NCI-H1694 (cell line): ENCODE measurements at regions not wholly inside any gene's neighbourhood (a gene's known extent, or its start where the extent isn't known, plus 50 kb on each side); places are given as distances from the start of the nearest gene placed in this dataset.

Experiments
- DNase-seq: peaks from one replicate; lab custom pipeline; 2025; lab: John Stamatoyannopoulos, UW

DNA sequence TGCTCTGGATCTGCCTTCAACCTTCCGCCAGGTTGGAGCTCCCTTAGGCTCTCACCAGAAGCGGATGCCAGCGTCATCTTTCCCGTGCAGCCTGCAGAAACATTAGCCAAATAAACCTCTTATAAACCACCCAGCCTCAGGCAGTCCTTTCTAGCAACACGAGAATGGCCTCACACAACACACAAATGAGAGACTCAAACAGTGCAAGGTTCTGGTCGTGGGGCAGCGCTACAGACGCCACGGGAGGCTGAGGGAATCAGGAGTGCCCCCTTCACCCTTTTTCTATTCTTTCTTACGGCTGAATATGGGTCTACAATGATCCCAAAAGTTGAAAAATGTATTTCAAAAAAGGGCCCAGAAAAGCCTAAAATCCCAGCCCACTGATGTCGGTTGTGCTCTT, 96.4 kb downstream of the FOXL3 start:
- no peak for DNase-seq

DNA sequence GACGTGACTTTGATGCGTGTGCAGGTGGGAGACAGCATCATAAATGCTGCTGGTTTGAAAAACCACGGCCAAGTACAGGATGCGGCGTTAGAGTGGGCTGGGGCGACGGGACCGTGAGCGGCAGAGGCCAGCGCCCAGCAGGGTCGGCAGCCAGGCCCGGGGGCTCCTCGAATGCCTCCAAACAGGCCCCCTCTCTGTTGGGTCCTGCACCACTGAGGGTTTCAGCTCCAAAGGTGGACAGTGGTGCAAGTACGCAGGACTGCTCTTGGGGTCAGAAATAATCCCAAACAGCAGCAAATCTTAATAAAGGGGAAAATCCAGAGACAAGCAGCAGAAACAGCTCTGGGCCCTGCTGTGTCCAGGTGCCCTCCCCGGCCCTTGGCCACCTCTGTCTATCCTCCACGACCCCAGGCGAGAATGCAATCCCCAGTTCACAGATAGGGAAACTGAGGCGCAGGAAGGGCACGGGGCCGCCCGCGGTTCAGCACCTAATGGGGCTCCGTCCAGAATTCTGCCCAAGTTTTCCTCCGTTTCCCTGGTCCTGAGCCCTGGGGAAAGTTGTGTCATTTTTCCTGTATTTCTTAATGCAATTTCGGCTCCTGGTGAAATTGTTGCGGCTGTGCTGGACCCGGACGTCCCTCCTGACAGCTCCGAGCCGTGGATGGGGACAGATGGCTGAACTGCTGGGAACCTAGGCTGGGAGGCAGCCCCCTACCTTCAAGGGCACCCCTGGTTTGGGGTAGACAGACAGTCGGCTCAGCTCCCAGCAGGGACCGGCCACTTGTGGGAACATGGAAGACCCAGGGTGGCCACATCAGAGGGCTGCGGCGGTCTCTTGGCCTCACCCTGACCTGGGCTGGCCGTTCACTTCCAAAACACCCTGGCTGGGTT, 97.4 kb downstream of the FOXL3 start:
- no peak for DNase-seq

DNA sequence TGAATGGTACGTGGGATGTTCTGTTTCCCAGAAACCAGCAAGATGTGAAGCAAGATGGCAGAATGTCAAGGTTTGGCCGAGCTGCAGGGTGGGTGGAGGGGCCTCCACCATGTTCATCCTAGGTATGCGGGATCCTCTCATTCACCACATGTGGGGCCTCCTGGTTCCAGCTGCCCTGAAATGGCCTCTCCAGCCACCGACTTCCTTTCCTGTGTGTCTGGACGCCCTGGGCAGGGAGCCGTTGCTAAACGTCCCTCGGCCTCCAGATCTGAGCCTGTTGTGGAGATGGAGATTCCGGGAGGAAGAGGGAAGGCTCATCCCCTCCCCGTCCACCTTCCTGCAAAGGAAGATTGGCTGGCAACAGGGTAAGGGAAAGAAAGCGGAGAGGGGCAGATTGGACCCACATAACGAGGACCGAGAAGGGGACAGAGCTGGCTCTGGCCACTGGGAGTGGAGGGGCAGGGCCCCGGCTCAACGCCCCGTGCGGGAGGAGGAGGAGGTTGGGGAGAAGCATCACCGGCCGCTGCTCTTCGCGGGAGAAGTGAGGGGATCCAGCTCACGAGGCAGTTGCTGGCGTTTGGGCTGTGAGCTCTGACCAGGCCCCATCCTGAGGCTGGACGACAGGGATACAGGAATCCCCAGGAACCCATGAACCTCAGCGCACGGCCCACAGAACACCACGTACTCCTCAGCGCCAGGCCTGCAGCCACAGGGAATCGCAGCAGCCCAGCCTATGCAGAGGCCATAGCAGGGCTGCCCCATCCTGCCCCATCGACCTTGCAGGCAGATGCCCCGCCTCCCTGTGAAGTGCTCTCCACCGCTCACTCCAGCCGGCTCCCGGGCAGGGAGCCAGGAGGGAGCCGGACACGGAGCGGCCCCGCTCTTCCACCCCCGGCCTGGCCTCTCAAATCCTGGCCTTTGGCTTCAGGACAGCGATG, 98.3 kb downstream of the FOXL3 start:
- DNase-seq, result no peak

DNA sequence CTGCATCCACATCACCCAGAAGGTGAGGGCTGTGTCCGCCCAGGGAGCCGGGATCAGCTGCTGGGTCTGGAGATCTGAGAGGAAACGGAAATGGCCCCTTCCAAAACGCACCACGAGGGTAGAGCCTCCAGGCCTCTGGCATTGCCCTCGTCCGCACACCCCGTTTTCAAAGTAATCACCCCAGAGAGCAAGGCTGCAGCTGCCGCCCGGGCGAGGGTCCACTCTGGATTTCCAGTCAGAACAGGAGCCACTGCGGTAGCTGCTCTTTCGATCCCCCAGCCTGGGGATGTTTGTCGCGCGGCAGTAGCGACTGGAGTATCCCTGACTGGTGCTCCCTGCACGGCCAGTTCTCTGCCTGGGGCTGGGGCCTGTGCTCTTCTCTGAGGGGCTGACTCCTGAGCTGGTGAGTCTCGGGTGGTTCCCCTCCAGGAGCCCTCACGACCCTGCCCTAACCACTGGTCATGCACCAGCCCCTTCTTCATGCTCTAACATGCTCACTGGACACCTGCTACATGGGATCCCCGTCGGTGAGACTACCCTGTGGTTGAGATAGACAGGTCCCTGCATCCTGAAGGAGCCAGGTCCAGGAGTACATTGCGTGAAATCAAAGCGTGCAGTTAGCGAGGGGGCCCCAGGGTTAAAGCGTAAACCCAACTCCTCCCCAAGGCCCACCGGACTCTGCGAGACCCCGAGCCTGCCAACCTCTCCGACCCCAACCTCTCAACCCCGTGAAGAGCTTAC, 99.2 kb downstream of the FOXL3 start:
- no peak for DNase-seq

DNA sequence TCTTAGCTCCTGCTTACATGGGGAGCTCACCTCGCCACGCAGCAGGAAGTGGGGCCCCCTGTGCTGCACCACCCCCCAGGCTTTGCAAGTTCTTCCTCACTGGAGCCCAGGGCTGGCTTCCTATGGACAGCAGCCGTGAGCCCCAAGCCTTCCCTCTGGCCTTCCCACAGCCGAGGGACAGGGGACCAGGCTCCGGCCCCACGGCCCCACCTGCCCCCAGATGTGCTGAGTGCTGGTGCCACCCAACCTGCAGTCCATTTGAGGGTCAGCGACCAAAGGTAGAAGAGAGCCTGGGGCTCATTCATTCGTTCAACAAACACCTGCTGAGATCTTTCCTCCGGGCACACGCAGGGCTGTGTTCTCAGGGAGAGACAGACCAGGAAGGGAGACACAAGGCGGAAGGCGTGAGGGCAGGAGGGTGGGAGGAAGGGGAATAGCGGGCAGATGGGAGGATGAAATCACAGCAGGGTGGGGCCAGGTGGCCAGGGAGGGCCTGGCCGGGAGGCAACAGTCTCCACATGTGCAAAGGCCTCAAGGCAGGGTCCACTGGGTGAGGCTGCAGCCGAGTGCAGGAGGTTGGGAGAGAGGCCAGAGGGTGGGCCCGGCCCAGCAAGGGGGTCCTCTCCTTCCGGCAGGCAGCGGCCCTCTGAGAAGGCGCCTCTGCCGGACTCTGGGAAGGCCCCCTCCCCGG, 100.1 kb downstream of the FOXL3 start:
- no peak for DNase-seq

DNA sequence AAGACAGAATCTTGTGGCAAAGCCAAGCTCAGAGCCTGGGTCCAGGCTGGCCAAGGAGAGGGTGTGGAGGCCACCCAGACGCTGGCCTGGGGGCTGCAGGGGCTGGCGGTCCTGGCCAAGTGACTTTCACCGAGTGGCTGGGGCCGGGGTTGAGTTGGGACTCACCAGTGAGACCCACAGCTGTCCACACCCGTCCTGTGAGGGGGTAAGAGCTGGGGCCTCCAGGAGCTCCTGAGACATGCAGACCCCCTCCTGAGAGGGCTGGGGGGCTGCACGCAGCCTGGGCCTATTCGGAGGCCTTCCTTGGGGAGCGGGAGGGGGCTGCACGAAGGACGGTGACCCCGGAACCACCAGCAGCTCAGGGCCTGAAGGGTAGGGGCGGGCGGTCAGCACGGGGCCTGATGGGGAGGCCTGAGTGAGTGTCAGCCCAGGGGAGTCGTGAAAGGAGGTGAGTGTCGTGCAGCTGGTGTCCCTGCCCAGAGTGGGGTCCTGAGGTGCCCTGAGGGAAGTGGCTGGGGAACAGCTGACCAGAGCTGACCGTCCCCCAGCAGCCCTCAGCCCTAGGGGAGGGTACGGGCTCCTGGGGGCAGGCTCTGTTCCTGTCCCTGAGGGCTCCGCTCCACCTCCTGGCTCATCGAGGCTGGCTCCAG, 100.9 kb downstream of the FOXL3 start:
- no peak for DNase-seq

DNA sequence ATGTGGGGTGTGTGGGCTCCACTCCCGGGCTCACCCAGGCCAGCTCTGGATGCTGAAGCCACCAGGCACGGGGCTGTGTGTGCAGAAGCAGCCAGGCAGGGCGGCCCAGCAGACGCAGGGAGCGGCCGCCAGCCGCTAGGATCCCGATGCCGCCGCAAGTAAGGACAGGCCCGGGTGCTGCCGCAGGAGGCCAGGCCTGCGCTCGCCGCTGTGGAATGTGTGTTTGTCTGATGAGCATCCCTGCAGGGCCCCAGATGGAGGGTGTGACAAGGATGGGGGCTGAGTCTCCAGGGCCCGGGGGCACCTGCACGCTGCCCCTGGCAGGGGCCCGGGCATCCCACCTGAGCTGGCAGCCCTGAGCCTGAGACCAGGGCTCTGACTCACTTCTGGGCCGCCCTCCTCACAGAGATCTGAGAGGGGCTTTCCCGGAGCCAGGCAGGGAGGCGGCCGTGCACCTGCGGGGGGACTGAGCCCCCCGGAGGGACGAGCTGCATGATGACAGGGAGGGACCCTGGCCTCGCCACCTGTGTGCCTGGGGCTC, 101.5 kb downstream of the FOXL3 start:
- peak; percentile 18 for DNase-seq

DNA sequence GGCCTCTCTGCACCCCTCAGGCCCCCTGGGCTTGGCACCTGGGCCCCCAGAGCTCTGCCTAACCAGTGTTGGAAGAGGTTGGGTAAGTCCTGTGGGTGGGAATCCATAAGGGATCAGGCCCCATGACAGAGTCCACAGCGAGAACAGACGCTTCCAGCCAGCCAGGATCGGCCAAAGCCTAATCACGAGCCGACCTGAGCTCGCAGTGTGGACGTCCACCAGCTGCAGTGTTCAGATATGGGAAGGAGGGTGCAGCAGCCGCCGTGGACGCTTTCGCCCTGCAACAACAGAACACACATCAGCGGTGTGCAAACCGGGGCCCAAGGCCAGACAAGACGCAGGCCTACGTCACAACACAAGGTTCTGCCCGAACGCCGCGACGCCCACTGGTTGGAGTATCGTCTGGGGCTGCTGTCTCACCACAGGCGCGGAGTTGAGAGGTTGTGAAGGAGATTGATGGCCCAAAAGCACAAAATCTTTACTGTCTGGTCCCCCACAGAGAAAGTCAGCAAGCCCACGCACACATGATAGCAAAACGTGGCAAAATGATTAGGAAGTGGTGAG, 102.1 kb downstream of the FOXL3 start:
- no peak for DNase-seq

DNA sequence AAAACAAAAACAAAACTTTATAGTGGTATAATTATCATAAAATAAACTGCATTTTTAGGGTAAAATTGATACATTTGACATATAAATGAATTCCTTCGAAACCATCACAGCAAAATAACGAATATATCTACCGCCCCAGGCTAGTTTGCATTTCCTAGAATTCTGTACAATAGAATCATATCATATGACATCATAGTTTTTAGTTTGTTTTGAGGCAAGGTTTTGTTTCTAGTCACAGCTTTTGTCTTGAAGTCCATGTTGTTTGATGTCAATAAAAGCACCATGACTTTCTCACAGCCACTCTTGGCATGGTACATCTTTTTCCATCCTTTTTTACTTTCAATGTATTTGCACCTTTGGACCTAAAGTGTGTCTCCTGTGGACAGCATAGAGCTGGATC, 102.9 kb downstream of the FOXL3 start:
- no peak for DNase-seq

DNA sequence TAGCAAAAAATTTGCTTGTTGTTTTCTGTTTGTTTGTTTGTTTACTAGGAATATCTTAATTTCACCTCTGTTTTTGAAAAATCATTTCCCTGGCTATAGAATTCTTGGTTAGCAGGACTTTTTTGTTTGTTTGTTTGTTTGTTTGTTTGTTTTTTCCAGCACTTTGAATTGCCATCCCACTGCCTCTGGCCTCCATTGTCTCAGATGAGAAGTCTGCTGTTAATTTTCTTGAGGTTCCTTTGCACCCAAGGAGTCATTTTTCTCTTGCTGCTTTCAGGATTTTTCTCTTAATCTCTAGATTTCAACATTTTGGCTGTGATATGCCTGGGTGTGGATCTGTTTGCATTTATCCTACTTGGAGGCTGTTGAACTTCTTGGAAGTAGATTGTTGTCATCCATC, 105.7 kb downstream of the FOXL3 start:
- no peak for DNase-seq

DNA sequence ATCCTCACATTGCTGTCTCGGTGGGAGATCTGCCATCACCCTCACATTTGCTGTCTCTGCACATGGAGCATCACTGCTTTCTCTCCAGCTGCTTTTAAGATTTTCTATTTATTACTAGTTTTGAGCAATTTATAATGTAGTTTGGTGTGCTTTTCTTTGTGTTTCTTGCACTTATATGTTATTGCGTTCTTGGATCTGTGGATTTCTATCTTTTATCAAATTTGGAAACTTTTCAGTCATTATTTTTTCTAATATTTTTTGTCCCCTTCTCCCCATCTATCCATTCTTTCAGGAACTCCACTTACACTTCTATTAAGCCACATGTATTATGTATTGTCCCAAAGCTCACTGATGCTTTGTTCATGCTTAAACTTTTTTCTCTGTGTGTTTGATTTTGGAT, 108.9 kb downstream of the FOXL3 start:
- no peak for DNase-seq

DNA sequence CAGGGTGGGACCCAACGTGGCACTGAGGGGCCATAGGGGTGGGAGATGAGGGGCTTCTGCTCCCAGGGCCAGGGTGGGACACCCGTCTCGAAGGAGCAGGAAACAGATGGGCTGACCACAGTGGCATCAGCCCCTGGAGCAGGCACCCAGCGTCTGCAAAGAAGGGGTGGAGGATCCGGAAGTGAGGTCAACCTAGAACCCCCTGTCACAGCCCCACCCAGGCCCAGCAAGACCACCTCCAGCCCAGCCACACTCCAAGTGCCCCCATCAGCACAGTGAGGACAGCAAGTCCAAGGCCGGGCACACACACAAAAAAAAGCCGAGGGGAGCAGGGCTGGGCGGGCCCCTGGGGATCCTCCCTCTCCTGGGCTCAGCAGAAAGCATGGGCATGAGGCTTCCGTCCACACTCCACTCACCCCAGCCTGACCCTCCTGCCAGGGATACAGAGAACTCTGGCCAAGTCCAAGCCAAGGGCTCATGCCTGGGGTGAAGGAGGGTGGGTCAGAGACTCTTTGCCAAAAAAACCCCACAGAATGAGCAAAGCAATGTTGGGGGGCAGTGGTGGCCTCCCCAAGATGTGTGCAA, 111.0 kb downstream of the FOXL3 start:
- DNase-seq, result no peak

DNA sequence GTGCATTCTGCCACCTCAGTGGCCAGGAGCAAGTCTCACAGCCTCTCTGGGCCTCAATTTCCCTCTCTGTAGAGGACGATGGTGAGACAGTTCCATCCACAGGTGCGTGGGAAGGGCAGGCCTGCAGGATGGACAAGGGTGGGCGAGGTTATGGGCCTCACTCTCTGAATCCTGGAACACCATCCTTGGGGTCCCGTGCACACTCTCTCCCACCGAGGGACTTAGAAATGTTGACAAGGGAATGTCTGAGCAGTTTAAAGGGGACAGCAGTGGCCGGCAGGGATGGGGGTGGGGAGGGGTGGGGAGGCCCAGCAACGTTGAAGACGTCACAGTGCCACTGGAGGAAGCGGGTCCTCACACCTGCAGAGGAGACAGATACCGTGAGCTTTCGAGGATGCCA, 111.5 kb downstream of the FOXL3 start:
- no peak for DNase-seq

DNA sequence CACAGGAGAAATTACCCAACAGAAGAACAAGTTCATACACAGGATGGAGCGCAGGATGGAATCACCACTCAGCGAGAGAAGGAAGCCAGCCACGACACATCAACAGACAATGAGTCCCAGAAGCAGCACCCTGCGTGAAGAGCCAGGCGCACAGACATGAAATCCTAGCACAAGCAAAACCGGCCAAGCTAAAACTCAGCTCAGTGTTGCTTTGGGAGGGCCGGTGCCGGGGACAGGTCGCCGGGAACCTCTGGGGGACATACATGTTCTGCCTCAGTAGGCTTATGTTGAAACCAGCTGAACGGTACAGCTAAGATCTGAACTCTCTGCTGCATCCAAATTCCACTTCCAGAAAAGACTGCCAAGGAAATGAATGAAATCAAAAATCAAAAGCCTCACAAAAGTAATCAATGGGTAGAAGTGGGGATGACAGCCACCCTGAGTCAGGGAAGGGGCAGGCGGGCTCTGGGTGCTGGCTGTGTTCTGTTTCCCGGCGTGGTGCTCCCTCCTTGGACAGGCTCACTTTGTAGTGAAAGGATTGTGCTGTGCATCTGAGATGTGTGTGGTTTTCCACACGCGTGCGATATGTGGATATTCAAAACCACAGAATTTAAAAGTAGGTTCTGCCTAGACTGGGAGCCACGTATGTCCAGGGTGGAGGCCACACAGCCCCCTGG, 114.7 kb downstream of the PDGFA start:
- DNase-seq, result no peak

DNA sequence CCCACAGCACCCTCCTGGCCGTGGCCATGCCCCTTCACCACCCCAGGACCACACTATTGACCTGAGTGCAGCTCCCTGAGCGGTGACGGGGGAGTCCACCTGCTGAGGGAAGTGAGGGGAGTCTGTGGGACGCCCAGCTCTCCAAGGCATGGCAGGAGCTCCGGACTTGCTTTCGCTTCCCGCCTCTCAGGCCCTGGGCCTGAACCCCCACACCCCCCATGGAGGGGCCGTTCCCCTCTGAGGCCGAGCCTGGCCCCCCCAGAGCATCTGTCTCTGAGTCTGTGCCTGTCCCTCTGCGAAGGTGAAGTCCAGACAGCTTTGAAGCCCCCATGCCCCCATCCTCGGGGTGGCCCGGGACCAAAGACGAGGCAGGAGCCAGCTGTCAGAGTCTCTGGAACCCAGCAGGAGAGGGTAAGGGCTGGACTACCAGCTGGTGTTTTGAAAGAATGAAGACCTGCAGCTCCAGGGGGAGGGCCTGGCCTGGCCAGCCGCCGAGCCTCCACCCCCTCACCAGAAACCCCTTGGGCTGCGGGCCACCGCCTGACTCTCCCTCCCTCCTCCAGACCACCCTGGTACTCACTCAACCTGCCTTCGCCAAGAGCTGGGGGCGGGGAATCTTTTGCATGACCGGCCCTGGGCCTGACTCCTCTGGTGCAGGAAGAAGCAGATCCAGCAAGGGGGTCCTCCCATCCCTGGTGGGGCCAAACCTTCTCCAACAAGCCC, 114.0 kb downstream of the PDGFA start:
- peak; percentile 37 for DNase-seq

DNA sequence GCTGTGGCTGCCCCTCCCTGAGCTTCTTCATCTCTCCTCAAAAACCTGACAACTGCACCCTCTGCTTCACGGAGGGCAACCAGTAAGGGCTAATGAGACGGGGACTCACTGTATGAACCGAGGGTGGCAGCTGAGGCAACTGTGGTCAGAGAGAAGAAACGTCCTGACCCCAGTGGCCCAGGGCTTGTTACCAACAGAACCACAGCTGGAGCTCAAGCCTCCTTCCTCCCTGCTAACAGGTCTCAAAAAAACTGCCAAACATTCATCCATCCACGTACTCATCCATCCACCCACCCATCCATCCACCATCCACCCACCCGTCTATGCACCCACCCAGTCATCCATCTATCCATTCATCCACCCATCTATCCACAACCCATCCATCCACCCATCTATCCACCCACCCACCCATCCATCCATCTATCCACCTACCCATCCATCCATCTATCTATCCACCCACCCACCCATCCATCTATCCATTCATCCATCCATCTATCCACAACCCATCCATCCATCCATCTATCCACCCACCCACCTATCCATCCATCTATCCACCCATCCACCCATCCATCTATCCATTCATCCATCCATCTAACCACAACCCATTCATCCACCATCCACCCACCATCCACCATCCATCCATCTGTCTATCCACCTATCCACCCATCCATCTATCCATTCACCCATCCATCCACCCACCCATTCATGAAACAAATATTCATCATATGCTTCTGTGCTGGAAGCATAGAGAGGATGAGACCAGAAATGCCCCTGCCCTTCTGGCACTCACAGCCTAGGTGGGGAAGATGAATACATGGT, 111.7 kb downstream of the PDGFA start:
- no peak for DNase-seq

DNA sequence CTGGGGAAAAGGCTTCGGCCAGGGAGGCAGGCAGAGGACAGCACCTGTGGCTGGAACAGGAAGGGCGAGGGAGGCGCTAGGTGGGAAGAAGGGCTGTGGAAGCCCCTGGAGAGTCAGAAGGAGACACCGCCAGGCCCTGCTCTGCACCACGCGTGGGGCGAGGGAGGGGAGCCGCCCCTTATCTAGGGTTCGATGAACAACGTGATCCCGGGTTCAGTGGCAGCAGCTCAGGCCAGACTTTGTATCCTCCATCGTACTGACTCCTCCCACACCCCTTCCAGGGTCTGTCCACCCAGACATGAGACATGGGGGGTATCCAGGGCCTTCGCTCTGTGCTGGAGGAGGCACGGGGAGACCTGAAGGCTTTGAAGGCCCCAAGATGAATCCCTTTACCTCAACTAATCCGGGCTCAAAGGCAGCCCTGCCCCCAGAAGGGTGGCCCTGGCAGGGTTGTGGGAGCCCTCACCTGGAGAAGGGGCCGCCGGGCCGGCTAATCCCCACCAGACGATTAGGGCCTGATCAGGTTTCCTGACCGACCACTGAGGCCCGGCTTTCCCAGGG, 110.8 kb downstream of the PDGFA start:
- DNase-seq, result no peak
